ENCODE measurements at regions not wholly inside any gene's neighbourhood (a gene's known extent, or its start where the extent isn't known, plus 50 kb on each side); places are given as distances from the start of the nearest gene placed in this dataset.

DNA sequence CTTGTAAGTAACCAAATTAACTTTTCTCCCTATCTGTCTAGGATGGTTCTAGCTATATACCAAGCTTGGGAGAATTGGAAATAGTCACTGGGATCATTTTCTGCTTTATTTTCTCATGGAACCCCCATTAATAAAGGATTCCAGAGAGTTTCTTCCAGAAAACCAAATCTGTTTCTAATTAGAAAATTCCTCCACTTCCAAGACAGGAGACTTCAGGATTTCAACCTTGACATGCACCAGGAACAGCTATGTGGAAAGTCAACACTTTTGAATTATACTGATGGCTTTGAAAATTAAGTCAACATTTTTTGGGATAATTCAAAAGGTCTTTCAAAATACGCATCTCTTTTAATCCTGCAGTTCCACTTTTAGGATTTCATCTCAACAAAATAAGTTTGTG is 138.3 kb downstream of the MEX3B start:
- no peaks in the 10 kb centered on the region for H3K9me3 ChIP-seq (ENCODE audit: control insufficient read depth, low read depth, low read length)
- H3K56ac ChIP-seq (ENCODE audit: insufficient read length, low read depth, low read length), result no peak overlapping the region
- H3K4me1 ChIP-seq (ENCODE audit: insufficient read depth, low read length), result no peaks in the 10 kb centered on the region; the same call in 1 of the 2 replicates
- no peak overlapping the region for H3K4me2 ChIP-seq (ENCODE audit: insufficient read depth, insufficient read length, low read length)
- H4K5ac ChIP-seq (ENCODE audit: insufficient read length, low read depth, low read length), result no peak overlapping the region
- TF ChIP-seq, protein P1, sequence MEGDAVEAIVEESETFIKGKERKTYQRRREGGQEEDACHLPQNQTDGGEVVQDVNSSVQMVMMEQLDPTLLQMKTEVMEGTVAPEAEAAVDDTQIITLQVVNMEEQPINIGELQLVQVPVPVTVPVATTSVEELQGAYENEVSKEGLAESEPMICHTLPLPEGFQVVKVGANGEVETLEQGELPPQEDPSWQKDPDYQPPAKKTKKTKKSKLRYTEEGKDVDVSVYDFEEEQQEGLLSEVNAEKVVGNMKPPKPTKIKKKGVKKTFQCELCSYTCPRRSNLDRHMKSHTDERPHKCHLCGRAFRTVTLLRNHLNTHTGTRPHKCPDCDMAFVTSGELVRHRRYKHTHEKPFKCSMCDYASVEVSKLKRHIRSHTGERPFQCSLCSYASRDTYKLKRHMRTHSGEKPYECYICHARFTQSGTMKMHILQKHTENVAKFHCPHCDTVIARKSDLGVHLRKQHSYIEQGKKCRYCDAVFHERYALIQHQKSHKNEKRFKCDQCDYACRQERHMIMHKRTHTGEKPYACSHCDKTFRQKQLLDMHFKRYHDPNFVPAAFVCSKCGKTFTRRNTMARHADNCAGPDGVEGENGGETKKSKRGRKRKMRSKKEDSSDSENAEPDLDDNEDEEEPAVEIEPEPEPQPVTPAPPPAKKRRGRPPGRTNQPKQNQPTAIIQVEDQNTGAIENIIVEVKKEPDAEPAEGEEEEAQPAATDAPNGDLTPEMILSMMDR (conservative IDR thresholded peaks at IDR 0.05), result no peak
- H3K79me2 ChIP-seq (ENCODE audit: insufficient read depth, low read length), result no peaks in the 10 kb centered on the region
- H2BK5ac ChIP-seq (ENCODE audit: insufficient read length, low read length), result no peak overlapping the region
- H3K23me2 ChIP-seq (ENCODE audit: insufficient read length, low read depth, low read length, poor library complexity, severe bottlenecking), result no peaks in the 10 kb centered on the region
- H3K79me1 ChIP-seq (ENCODE audit: insufficient read depth, low read depth, low read length, poor library complexity, severe bottlenecking), result no peaks in the 10 kb centered on the region
- Mint-ChIP-seq H3K4me3 (no peak overlapping the region), H3K27ac (no peak overlapping the region), H3K36me3 (ENCODE audit: insufficient read depth in 1 of 3, low read depth in 3 of 3) (no peaks in the 10 kb centered on the region; a peak in 1 of 7 replicates), H3K27me3 (ENCODE audit: low read depth) (no peaks in the 10 kb centered on the region), H3K4me1 (peaks cover 10 to 11% of the 10 kb centered on the region in 2 experiments; a peak in 3 of 4 replicates), H3K9me3 (no peaks in the 10 kb centered on the region)
- no peak for DNase-seq
- H2BK12ac ChIP-seq (ENCODE audit: insufficient read length, low read depth, low read length), result no peak overlapping the region
- no peak overlapping the region for H3K27ac ChIP-seq (ENCODE audit: insufficient read length, low read depth, low read length)
- no peak overlapping the region for H3K14ac ChIP-seq (ENCODE audit: insufficient read depth, low read length)
- H2AFZ ChIP-seq (ENCODE audit: low read length), result no peak overlapping the region
- H3K23ac ChIP-seq (ENCODE audit: insufficient read length, low read depth, low read length), result no peak overlapping the region
- H2BK120ac ChIP-seq (ENCODE audit: low read depth, low read length, poor library complexity, severe bottlenecking), result no peak overlapping the region
- no peak overlapping the region for H3K18ac ChIP-seq (ENCODE audit: insufficient read length, low read depth, low read length)
- no peak overlapping the region for H2BK15ac ChIP-seq (ENCODE audit: low read depth, low read length)
- H2AK5ac ChIP-seq (ENCODE audit: insufficient read length, low read length), result no peak overlapping the region
- H2BK20ac ChIP-seq (ENCODE audit: low read depth, low read length, poor library complexity, severe bottlenecking), result no peak overlapping the region
- no peak overlapping the region for H3K4ac ChIP-seq (ENCODE audit: low read depth, low read length)
- no peak overlapping the region for H4K91ac ChIP-seq (ENCODE audit: insufficient read length, low read depth, low read length)
- no peaks in the 10 kb centered on the region for H3K27me3 ChIP-seq (ENCODE audit: insufficient read depth, low read length)
- no peaks in the 10 kb centered on the region for H4K20me1 ChIP-seq (ENCODE audit: control insufficient read depth, insufficient read depth, insufficient read length)
- no peak overlapping the region for H4K8ac ChIP-seq (replicated peaks; ENCODE audit: insufficient read length, low read depth, low read length)
- H3K9ac ChIP-seq (ENCODE audit: extremely low read depth, insufficient read length, low read length), result no peak overlapping the region
- no peak overlapping the region for H3T11ph ChIP-seq (ENCODE audit: low read length)
- WGBS (ENCODE audit: extremely low coverage, insufficient read length, low lambda C conversion rate), result no CpG with 5 or more reads among the region's 1 CpG

Measured in H9 (cell line).